ENCODE measurements at regions not wholly inside any gene's neighbourhood (a gene's known extent, or its start where the extent isn't known, plus 50 kb on each side); places are given as distances from the start of the nearest gene placed in this dataset.

- TF ChIP-seq CTCF (conservative IDR thresholded peaks at IDR 0.05 in 1 of 2, IDR thresholded peaks at IDR 0.05 in 1 of 2; ENCODE audit: extremely low read depth in 1 of 2, insufficient read depth in 1 of 2, low read depth in 1 of 2, low read length in 2 of 2) (no peak), EZH2 (IDR thresholded peaks at IDR 0.05; ENCODE audit: borderline replicate concordance, low read length) (no peak)
These were observed 865.5 kb downstream of the DSC3 start for GRCh38 chr18:30177056-30177455.

Measured in mammary epithelial cell (primary cell).